Pancreas (tissue), 10 donors: ENCODE measurements at regions not wholly inside any gene's neighbourhood (a gene's known extent, or its start where the extent isn't known, plus 50 kb on each side); places are given as distances from the start of the nearest gene placed in this dataset.

ENCODE experiments used
- ATAC-seq, 4 donors: fragments of 200-7000 bp; cut with Tn5 transposase; one replicate each; pipeline versions ENCODE4 v1.8.0 to v1.9.1; 2020; ENCODE audit warnings: mild to moderate bottlenecking in 4 of 4, moderate library complexity in 4 of 4
- DNase-seq, 6 donors: peaks; one replicate each; pipeline ENCODE4 v3.0.0-alpha.2; 2020
- FAIRE-seq: peaks from 2 replicates; lab custom pipeline; 2012; peaks lifted over from hg19 to GRCh38; lab: Jason Lieb, UNC
- H3K27ac ChIP-seq, 4 donors: fragments of 200-600 bp; sonication (generic); 1 replicate in 3 of 4; 2 replicates in 1 of 4; pipeline versions ENCODE4 v1.5.0 to v1.8.0; 2020
- H3K27me3 ChIP-seq, 4 donors: fragments of 200-600 bp; one replicate each; pipeline ENCODE4 v1.8.0; 2021
- H3K36me3 ChIP-seq, 3 donors: fragments of 200-600 bp; sonication (generic) in 1 of 3; one replicate each; pipeline versions ENCODE4 v1.5.0 to v1.8.0; 2020 to 2021
- H3K4me1 ChIP-seq, 3 donors: fragments of 200-600 bp; one replicate each; pipeline ENCODE4 v1.8.0; 2021
- H3K4me3 ChIP-seq, 4 donors: fragments of 200-600 bp; sonication (generic) in 2 of 4; one replicate each; pipeline versions ENCODE4 v1.5.0 to v1.8.0; 2020 to 2021
- H3K9me3 ChIP-seq, 4 donors: fragments of 200-600 bp; one replicate each; pipeline ENCODE4 v1.8.0; 2021
- WGBS, 2 donors: extraction: QIAGEN DNeasy Blood & Tissue Kit; methylation state at CpG; one replicate each; pipeline ENCODE4 v1.1.7; 2013; 5-methylcytosine and 5-hydroxymethylcytosine counted together
- intact Hi-C, 3 donors: fragments of 100-400 bp; cut with DNase I; formaldehyde crosslinking; loops; one replicate each; pipeline versions ENCODE4 v1.11.1 to v1.14.2; 2022
- TF ChIP-seq, protein P1 (sequence below), 4 donors: fragments of 200-600 bp; sonication (generic) in 3 of 4; IDR thresholded peaks; one replicate each; pipeline versions ENCODE4 v1.5.0 to v1.8.0; 2021; ENCODE audit warnings: antibody characterized with exemption in 4 of 4
- donor health status: healthy with polysubstance abuse.
- donor health status: DM: no; HTN: no; CAD: no; lungs with moderate emphysema.
- donor health status: DM: no; HTN: no; CAD: no.
- donor health status: control.
- donor health status: control.
- donor health status: Bipolar disorder and iron deficiency.
- donor health status: DM: yes; HTN: yes; CAD: no.
- donor health status: DM: no; HTN: no; CAD: no.
- donor health status: DM: no; HTN: no; CAD: no.
- donor health status: DM: yes; HTN: yes; CAD: no.

DNA sequence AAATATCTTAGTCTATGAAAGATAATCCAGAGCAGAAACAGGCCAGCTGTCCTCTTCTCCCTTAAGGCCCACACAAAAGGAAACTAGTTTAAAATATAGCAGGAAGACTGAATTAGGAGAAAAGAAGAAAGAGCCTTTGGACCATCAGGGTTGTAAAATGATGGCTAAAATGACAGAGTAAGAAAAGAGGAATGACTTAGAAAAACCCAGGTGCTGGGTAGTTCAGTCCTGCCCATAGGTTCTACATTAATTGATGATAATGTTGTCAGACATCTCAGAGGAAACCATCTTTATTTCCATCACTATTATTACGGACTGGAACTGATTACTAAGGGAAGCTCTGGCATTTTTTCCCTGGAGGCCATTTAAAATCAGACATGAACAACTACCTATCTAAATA is 142.8 kb upstream of the STT3B start:
- DNase-seq (no peak), ATAC-seq (no peak), FAIRE-seq (no peak)
- H3K4me1 ChIP-seq, result no peaks in the 10 kb centered on the region
- no peak overlapping the region for H3K27ac ChIP-seq
- no peaks in the 10 kb centered on the region for H3K27me3 ChIP-seq
- 61 to 85% methylated on average over 1 of the region's 1 CpG for WGBS, 2 donors
- no peaks in the 10 kb centered on the region for H3K9me3 ChIP-seq
- intact Hi-C loops, result no loop called here
- TF ChIP-seq, protein P1, sequence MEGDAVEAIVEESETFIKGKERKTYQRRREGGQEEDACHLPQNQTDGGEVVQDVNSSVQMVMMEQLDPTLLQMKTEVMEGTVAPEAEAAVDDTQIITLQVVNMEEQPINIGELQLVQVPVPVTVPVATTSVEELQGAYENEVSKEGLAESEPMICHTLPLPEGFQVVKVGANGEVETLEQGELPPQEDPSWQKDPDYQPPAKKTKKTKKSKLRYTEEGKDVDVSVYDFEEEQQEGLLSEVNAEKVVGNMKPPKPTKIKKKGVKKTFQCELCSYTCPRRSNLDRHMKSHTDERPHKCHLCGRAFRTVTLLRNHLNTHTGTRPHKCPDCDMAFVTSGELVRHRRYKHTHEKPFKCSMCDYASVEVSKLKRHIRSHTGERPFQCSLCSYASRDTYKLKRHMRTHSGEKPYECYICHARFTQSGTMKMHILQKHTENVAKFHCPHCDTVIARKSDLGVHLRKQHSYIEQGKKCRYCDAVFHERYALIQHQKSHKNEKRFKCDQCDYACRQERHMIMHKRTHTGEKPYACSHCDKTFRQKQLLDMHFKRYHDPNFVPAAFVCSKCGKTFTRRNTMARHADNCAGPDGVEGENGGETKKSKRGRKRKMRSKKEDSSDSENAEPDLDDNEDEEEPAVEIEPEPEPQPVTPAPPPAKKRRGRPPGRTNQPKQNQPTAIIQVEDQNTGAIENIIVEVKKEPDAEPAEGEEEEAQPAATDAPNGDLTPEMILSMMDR (IDR thresholded peaks at IDR 0.05), result no peak
- no peak overlapping the region for H3K4me3 ChIP-seq
- no peaks in the 10 kb centered on the region for H3K36me3 ChIP-seq

DNA sequence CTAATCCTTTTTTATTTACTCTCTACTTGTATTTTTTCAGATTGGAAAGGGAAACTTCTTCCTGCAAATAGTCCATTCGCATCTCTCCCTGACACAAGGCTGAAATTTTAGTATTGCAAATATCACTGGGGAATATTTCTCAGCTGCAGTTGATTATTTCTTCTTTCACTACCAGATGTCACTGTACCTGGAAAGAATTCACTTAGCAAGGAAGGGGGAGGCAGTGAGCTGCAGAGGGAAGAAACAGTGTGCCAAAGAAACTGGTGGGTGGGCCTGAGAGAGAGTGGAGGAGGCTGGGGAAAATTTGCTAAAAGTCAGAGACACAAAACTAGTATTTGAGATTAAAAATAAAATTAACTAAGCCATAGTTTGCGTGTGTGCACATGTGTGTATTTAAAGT is 142.3 kb upstream of the STT3B start:
- H3K9me3 ChIP-seq, result no peaks in the 10 kb centered on the region
- intact Hi-C loops, result no loop called here
- 89 to 92% methylated on average over 2 of the region's 2 CpGs for WGBS, 2 donors

DNA sequence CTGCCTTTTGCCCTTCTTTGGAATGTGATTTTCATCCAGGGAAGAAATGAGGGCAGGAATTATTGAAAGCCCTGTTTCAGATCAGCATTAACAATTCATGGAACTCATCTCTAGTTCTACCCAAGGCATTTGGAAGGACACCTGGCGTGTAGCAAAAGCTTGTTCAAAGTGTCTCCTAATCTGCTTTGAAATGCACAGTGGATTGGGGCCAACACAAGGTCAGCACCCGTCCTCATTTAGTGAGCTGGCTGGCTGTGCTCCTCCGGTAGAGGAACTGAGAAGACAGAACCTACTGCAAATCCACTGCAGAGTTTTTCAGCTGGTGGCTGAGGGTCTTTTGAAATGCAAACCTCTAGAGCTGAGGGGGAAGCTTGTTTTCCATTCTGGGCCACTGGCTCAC is 141.6 kb upstream of the STT3B start:
- intact Hi-C loops, result no loop called here
- H3K27ac ChIP-seq, result no peak overlapping the region
- WGBS, 2 donors, result 45 to 48% methylated on average over 3 of the region's 3 CpGs
- DNase-seq, result no peak
- no peaks in the 10 kb centered on the region for H3K9me3 ChIP-seq
- no peak for ATAC-seq
- no peaks in the 10 kb centered on the region for H3K4me1 ChIP-seq
- no peaks in the 10 kb centered on the region for H3K27me3 ChIP-seq
- TF ChIP-seq, protein P1 (IDR thresholded peaks at IDR 0.05), result no peak
- H3K36me3 ChIP-seq, result no peaks in the 10 kb centered on the region
- FAIRE-seq, result no peak
- H3K4me3 ChIP-seq, result no peak overlapping the region

More for the DNA sequence above, 142.3 kb upstream of the STT3B start:
- TF ChIP-seq, protein P1 (IDR thresholded peaks at IDR 0.05), result no peak
- Histone ChIP-seq H3K27me3 (no peaks in the 10 kb centered on the region), H3K4me3 (no peak overlapping the region), H3K27ac (no peak overlapping the region), H3K36me3 (no peaks in the 10 kb centered on the region), H3K4me1 (no peaks in the 10 kb centered on the region)
- no peak for ATAC-seq
- FAIRE-seq, result no peak
- DNase-seq, result no peak

DNA sequence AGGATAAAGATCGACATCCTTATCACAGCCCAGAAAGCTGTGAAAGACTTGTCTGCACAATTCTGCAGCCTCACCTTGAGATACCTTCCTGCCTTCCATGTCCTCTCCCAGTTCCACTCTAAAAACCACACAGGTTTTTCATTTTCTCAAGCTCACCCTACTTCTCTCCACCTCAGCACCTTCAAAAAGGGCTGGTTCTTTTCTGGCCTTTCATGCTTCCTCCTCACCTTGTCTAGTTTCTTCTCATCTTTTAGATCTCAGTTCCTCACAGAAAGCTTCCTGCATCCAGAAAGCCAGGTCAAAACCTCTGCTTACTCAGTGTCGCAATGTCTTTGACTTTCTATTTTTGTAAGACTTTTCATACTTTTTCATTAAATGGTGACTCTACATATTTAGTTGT is 140.2 kb upstream of the STT3B start:
- Histone ChIP-seq H3K9me3 (no peaks in the 10 kb centered on the region), H3K4me1 (no peaks in the 10 kb centered on the region), H3K27me3 (no peaks in the 10 kb centered on the region), H3K36me3 (no peaks in the 10 kb centered on the region), H3K4me3 (no peak overlapping the region), H3K27ac (no peak overlapping the region)
- FAIRE-seq (no peak), DNase-seq (no peak), ATAC-seq (no peak)
- TF ChIP-seq, protein P1 (IDR thresholded peaks at IDR 0.05), result no peak
- intact Hi-C loops, result no loop called here
- 77 to 81% methylated on average over 2 of the region's 2 CpGs for whole genome bisulfite sequencing, 2 donors

DNA sequence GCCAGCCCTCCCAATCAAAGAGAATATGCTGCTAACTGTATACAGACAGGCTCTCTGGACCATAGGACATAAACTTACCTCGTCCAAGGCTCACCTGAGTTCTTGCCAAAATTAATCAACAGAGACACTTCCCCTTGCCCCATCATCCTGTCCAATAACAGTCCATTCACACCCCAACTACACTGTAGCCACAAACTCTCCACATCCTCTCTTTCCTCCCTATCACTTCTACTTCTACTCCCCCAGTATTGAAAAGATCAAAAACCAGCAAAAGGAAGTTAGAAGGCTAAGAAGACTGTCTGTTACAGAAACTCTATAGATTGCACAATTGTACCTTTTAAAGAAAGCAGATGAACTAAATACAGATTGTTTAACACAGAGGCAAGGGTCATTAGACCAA is 133.5 kb upstream of the STT3B start:
- no peak for ATAC-seq
- DNase-seq, result no peak
- no peaks in the 10 kb centered on the region for H3K36me3 ChIP-seq
- TF ChIP-seq, protein P1 (IDR thresholded peaks at IDR 0.05), result no peak
- intact Hi-C loops, result no loop called here
- FAIRE-seq, result no peak
- WGBS, 2 donors, result 14 to 25% methylated on average over 1 of the region's 1 CpG
- no peaks in the 10 kb centered on the region for H3K27me3 ChIP-seq
- no peaks in the 10 kb centered on the region for H3K9me3 ChIP-seq
- no peak overlapping the region for H3K27ac ChIP-seq
- no peaks in the 10 kb centered on the region for H3K4me1 ChIP-seq
- no peak overlapping the region for H3K4me3 ChIP-seq
